GM10266 (cell line): ENCODE measurements at regions not wholly inside any gene's neighbourhood (a gene's known extent, or its start where the extent isn't known, plus 50 kb on each side); places are given as distances from the start of the nearest gene placed in this dataset.

Experiments used
- DNase-seq: peaks from one replicate; pipeline ENCODE4 v3.0.0; 2012; ENCODE audit errors: extremely low spot score
- TF ChIP-seq, protein P1 (sequence below): IDR thresholded peaks from 2 replicates; pipeline ENCODE4 v1.5.1; 2012; ENCODE audit warnings: mild to moderate bottlenecking, low read depth; ENCODE audit not compliant: control insufficient read depth, insufficient read depth; ENCODE audit errors: missing control alignments

DNA sequence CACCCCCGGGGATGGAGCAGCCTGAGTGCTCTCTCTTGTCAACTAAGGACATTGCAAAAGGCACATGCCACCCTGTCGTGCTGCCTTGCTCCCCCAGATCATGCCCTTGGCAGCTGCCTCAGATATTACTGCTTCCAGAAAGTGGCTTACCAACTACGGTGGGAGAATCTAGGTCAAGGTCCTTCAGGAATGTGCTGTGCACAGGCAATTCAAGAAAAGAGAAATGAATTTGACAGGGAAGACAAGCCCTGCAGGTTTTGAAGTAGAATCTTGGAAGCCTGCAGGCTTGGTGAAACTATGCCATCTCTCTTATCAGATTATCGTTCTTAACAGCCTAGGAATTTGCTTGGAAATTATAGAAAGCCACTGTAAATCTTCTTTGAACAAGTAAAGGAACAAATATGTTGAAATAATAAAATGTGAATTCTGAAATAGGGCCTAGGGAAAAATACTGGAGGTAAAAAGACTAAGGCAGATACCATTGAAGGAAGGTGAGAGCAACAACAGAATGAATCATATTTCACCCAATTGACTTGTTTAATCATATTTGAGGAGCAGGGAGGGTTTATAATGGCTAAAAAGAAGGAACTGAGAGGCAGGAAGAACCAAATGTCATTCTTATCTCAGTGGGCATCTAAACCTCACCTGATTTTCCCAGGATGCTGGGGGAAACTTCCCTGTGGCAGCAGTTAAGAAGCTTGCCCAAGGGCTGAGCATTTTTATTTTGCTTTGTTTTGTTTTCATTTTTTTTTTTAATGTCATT lies 94.0 kb upstream of the GLS start:
- TF ChIP-seq, protein P1, sequence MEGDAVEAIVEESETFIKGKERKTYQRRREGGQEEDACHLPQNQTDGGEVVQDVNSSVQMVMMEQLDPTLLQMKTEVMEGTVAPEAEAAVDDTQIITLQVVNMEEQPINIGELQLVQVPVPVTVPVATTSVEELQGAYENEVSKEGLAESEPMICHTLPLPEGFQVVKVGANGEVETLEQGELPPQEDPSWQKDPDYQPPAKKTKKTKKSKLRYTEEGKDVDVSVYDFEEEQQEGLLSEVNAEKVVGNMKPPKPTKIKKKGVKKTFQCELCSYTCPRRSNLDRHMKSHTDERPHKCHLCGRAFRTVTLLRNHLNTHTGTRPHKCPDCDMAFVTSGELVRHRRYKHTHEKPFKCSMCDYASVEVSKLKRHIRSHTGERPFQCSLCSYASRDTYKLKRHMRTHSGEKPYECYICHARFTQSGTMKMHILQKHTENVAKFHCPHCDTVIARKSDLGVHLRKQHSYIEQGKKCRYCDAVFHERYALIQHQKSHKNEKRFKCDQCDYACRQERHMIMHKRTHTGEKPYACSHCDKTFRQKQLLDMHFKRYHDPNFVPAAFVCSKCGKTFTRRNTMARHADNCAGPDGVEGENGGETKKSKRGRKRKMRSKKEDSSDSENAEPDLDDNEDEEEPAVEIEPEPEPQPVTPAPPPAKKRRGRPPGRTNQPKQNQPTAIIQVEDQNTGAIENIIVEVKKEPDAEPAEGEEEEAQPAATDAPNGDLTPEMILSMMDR: no peak
- DNase-seq: no peak

GRCh38 chr2:190787743-190788235 lies 92.8 kb upstream of the GLS start:
- no peak for DNase-seq
- TF ChIP-seq, protein P1: no peak

DNA sequence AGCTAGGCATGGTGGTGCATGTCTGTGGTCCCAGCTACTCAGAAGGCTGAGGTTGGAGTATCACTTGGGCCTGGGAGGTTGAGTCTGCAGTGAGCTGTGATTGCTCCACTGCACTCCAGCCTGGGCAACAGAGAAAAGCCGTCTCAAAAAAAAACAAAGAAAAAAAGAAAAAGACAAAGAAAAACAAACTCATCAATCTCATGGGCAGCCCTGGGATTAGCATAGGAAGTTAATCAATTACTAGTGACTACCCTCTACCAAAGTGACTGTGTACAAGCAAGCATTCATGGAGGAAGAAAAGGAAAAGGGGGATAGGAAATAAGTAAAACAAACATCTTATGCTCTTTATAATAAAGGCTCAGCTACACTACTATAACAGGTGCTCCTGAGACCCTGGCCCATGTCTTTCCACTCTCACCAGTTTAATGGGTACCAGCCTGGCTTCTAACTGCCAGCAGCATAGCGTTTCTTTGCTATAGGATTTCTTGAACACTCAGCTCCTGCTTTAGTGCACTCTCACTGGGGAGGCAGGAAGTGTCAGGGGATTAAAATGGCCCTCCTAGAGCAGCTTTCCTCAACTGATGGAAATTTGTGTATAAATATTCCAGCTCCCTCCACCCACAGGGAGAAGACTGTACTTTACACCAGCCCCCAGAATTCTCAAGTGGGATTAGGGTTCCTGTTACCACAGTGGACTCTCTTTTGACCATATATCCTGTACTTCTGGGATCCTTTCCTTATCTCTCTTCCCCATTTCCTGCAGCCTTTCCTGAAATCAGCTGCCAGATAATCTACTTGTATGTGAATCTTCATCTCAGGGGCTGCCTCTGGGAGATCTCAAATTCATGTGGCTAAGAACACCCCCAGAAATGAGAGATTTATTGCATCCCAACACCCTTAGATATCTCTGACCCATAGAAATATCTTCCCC lies 91.3 kb upstream of the GLS start:
- DNase-seq: no peak
- TF ChIP-seq, protein P1: no peak

DNA sequence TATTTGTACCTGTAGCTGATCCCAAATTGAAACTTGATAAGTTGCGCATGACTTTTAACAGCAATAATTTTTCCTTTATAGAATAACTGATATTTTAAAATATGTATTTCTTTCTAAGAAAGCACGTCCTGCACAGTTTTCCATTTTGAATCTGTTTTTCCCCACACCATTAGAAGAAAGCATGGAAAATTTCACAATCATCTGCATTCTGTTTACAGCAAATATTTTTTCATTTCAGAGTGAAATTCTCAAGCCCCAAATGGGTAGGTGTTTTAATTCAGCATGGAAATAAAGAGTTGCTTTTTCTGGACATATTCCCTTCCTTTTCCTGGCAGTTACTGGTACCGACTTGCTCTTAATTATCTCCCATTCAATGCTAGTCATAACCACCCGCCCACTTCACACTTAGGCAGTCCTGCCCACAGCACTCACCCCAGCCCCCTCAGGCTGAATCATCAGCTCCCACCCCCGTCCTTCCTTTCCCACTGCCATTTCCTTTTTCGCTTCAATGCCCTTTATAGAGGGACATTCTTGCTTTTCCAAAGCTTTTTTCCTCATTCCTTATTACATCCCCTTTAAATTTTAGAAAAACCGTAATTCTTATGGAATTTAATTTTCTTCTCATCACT lies 89.2 kb upstream of the GLS start:
- DNase-seq: no peak
- TF ChIP-seq, protein P1: no peak

DNA sequence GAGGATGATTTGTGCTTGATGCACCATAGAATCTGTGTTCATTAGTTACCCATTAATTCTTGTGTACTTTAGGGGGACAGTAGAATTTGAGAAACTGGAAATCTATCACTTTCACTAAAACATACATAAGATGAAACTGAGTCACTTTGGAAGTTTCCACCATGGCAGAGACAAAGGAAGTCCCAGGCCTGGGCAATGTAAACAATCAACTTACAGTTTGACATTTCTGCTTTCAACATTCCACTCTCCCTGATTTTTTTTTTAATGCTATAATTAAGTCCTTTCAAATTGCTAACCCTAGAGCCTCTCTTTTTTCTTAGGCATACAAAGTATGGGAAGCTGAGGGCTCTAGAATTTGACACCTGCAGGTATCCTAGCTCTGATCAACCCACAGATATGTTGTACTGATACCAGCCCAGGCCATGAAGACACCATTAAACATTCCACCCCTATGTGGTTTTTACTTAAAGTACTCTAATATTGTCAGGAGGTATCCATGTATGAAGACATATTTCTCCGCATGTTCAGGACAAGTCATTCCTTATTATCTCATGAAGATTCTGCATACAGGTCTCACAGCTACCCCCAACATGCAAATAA lies 88.5 kb upstream of the GLS start:
- DNase-seq: no peak
- TF ChIP-seq, protein P1: no peak

DNA sequence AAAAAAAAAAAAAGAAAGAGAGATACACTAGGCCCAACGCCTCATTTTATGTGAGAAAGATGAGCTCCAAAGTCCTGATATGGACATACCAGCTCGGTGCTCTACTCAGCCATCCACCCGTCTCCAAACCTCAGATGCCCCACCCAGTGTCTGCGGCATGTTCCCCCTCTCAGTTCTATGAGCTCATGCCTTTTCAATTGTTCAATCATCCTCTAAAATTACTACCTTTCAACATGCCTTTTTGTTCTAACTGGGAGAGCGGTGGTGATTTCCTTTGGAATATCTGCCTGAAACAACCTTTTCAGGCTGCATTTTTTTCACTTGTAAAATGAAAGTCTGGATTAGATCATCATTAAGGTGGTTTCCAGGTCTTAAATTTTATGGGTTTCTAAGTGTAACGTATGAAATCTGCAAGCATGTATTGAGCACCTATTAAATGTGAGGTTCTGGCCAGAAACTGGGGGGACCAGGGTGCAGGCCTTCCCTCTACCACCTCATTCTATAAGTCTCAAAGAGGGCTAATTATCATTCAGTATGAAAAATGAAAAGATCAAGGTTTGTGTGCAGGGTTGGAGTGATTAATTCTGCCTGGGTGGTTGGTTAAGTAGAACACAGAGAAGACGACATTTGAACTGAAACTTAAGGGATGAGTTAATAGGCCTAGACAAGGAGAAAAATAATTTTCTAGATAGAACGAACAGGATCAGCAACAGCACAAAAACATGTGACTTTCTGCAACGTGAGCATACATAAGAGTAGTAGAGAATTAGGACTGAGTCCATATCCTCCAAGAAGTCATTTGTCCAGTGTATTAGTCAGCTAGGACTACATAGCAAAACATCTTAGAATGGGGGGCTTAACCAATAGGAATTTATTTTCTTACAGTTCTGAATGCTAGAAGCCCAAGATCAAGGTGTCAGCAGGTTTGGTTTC lies 87.4 kb upstream of the GLS start:
- TF ChIP-seq, protein P1: no peak
- no peak for DNase-seq
